Smooth muscle cell (in vitro differentiated cells): ENCODE measurements at regions not wholly inside any gene's neighbourhood (a gene's known extent, or its start where the extent isn't known, plus 50 kb on each side); places are given as distances from the start of the nearest gene placed in this dataset.

Experiments used
- DNase-seq: peaks from one replicate; lab custom pipeline; 2025; ENCODE audit not compliant: unreplicated experiment; lab: John Stamatoyannopoulos, UW
- H2AFZ ChIP-seq: fragments of 200-600 bp; sonication (generic); 2 replicates; pipeline ENCODE4 v1.6.0; 2016; ENCODE audit warnings: antibody characterized with exemption, low read depth, mild to moderate bottlenecking
- H3F3A ChIP-seq: fragments of 200-600 bp; sonication (generic); 2 replicates; pipeline ENCODE4 v1.6.0; 2017; ENCODE audit warnings: antibody characterized with exemption, low read depth
- H3K27ac ChIP-seq: fragments of 200-600 bp; sonication (generic); 2 replicates; pipeline ENCODE4 v1.5.1; 2016; ENCODE audit warnings: low read depth, mild to moderate bottlenecking
- H3K27me3 ChIP-seq: fragments of 200-600 bp; sonication (generic); 2 replicates; pipeline ENCODE4 v1.6.1; 2016; ENCODE audit warnings: low read depth, mild to moderate bottlenecking
- H3K36me3 ChIP-seq: fragments of 200-600 bp; sonication (generic); 2 replicates; pipeline ENCODE4 v1.5.1; 2016; ENCODE audit warnings: low read depth
- H3K4me1 ChIP-seq: fragments of 200-600 bp; sonication (generic); 2 replicates; pipeline ENCODE4 v1.5.1; 2016; ENCODE audit warnings: low read depth
- H3K4me2 ChIP-seq: fragments of 200-600 bp; sonication (generic); 2 replicates; pipeline ENCODE4 v1.6.0; 2016; ENCODE audit warnings: mild to moderate bottlenecking
- H3K4me3 ChIP-seq: fragments of 200-600 bp; sonication (generic); 2 replicates; pipeline ENCODE4 v1.5.1; 2016; ENCODE audit warnings: mild to moderate bottlenecking
- H3K79me2 ChIP-seq: fragments of 200-600 bp; sonication (generic); 2 replicates; pipeline ENCODE4 v1.6.0; 2016; ENCODE audit warnings: low read depth, mild to moderate bottlenecking
- H3K9ac ChIP-seq: fragments of 200-600 bp; sonication (generic); 2 replicates; pipeline ENCODE4 v1.6.0; 2016; ENCODE audit warnings: low read depth
- H3K9me3 ChIP-seq: fragments of 200-600 bp; sonication (generic); replicated peaks from 2 replicates; pipeline ENCODE4 v1.5.1; 2016; ENCODE audit warnings: low read depth
- H4K20me1 ChIP-seq: fragments of 200-600 bp; sonication (generic); 2 replicates; pipeline ENCODE4 v1.6.0; 2016; ENCODE audit warnings: low read depth
- CTCF ChIP-seq: fragments of 200-600 bp; sonication (generic); IDR thresholded peaks from 2 replicates; pipeline ENCODE4 v1.5.1; 2017; ENCODE audit warnings: borderline replicate concordance, mild to moderate bottlenecking, antibody characterized with exemption; ENCODE audit not compliant: insufficient read depth, poor library complexity, severe bottlenecking
- WGBS: methylation state at CpG from one replicate; pipeline ENCODE4 v1.1.7; 2016; ENCODE audit warnings: low lambda C conversion rate; 5-methylcytosine and 5-hydroxymethylcytosine counted together

GRCh38 chr17:13073018-13073417 is 55.2 kb upstream of the ELAC2 start:
- no peak overlapping the region for H3K4me2 ChIP-seq
- H3K9me3 ChIP-seq: no peaks in the 10 kb centered on the region
- H3K79me2 ChIP-seq: no peaks in the 10 kb centered on the region
- no peaks in the 10 kb centered on the region for H3K4me1 ChIP-seq
- no peaks in the 10 kb centered on the region for H3F3A ChIP-seq
- no peak overlapping the region for H3K4me3 ChIP-seq
- no peak for DNase-seq
- no peak overlapping the region for H3K27ac ChIP-seq
- H3K36me3 ChIP-seq: no peaks in the 10 kb centered on the region
- peaks cover 21% of the 10 kb centered on the region for H3K27me3 ChIP-seq
- no peaks in the 10 kb centered on the region for H4K20me1 ChIP-seq
- 92% methylated on average over 4 of the region's 4 CpGs for WGBS
- no peak for TF ChIP-seq CTCF
- H3K9ac ChIP-seq: no peak overlapping the region
- H2AFZ ChIP-seq: no peak overlapping the region

DNA sequence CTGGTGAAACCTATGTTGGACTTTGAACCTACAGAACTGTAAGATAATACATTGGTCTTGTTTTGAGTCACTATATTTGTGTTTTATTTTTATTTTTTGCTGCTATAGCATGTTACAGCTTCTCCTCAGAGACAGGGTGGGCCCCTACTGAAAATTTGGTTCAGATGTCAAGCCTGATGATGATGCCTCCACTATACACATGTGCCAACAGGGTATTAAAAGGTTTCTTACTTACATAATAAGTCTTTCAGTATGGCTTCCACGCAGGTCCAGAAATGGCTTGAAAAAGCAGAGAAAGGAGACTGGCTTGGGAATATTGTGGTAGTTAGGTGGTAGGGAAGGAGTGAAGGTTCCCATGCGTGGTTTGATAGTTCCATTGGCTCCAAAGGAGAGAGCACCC is 52.9 kb upstream of the ELAC2 start:
- Histone ChIP-seq H3K27ac (no peak overlapping the region), H2AFZ (no peak overlapping the region), H3K4me3 (no peak overlapping the region), H3K27me3 (peaks cover 21% of the 10 kb centered on the region), H3K4me1 (no peaks in the 10 kb centered on the region), H3F3A (no peaks in the 10 kb centered on the region), H3K9ac (no peak overlapping the region), H3K4me2 (no peak overlapping the region), H4K20me1 (no peaks in the 10 kb centered on the region), H3K36me3 (no peaks in the 10 kb centered on the region), H3K79me2 (no peaks in the 10 kb centered on the region), H3K9me3 (no peaks in the 10 kb centered on the region)
- TF ChIP-seq CTCF: no peak
- DNase-seq: no peak
- WGBS: 91% methylated on average over 2 of the region's 2 CpGs

DNA sequence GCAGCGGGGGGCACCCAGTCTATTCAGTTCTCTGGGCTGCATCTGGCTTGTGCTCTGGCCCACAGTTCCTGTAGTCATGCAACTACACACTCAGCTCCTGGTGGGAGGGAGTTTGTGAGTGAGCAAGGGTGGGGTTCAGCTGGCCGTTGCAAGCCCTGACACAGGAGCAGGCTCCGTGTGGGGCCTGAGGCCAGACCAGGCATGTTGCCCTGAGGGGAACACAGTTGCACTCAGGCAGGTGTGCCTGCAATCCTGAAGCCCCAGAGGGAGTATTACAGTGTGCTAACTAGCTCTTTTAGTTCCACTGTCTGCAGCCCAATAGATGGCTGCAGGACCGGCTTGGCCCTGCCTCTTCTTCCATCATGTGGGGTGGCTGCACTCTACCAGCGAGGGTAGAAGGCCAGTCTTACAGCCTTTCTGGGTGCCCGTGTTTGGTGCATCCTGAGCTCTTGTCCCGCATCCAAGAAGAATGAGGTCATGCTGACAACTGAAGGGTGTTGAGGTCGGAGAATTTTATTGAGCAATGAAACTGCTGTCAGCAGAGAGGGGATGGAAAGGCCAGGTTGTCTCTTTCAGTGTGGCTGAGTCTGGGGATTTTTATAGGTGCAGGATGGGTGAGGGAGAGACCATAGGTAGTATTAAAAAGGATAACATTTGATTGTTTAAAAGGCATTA is 49.9 kb upstream of the ELAC2 start:
- 74% methylated on average over 8 of the region's 8 CpGs for WGBS
- no peak for DNase-seq
- no peak overlapping the region for H3K4me2 ChIP-seq
- peaks cover 33% of the 10 kb centered on the region for H3K27me3 ChIP-seq
- H2AFZ ChIP-seq: no peak overlapping the region
- no peaks in the 10 kb centered on the region for H3K36me3 ChIP-seq
- no peak overlapping the region for H3K27ac ChIP-seq
- no peaks in the 10 kb centered on the region for H3F3A ChIP-seq
- TF ChIP-seq CTCF: no peak
- H3K9me3 ChIP-seq: no peaks in the 10 kb centered on the region
- H3K79me2 ChIP-seq: no peaks in the 10 kb centered on the region
- H3K9ac ChIP-seq: no peak overlapping the region
- H4K20me1 ChIP-seq: no peaks in the 10 kb centered on the region
- H3K4me3 ChIP-seq: no peak overlapping the region
- no peaks in the 10 kb centered on the region for H3K4me1 ChIP-seq
